ENCODE measurements at regions not wholly inside any gene's neighbourhood (a gene's known extent, or its start where the extent isn't known, plus 50 kb on each side); places are given as distances from the start of the nearest gene placed in this dataset.

GRCh38 chr20:52683761-52684160 is 288.4 kb upstream of the TSHZ2 start:
- no peak overlapping the region for H3K27ac Mint-ChIP-seq
- H3K4me3 ChIP-seq (ENCODE audit: control extremely low read depth in 1 of 5, extremely low read depth in 1 of 5, insufficient read depth in 1 of 5, low read depth in 2 of 5, low read length in 4 of 5) = no peak overlapping the region
- H3K79me2 ChIP-seq (ENCODE audit: control insufficient read depth, insufficient read depth, low read length) = no peaks in the 10 kb centered on the region
- intact Hi-C loops (cut with micrococcal nuclease) = no loop called here
- peaks cover 9% of the 10 kb centered on the region for H3K27me3 Mint-ChIP-seq
- no peak overlapping the region for H3K27ac ChIP-seq (ENCODE audit: low read length in 2 of 2)
- H3K4me3 Mint-ChIP-seq = no peak overlapping the region
- no peaks in the 10 kb centered on the region for H3K4me1 ChIP-seq (ENCODE audit: control insufficient read depth in 2 of 2, insufficient read depth in 2 of 2, low read length in 2 of 2)
- H2AFZ ChIP-seq (ENCODE audit: insufficient read depth, low read depth, low read length, poor library complexity, severe bottlenecking) = no peak overlapping the region
- CTCF ChIA-PET = no interaction called here
- 41% methylated on average over 3 of the region's 5 CpGs for WGBS (ENCODE audit: insufficient coverage)
- TF ChIP-seq EZH2 (IDR thresholded peaks at IDR 0.05; ENCODE audit: borderline replicate concordance, insufficient read depth, low read depth, low read length, poor library complexity, severe bottlenecking) (no peak), CTCF (IDR thresholded peaks at IDR 0.05) (no peak)
- no peaks in the 10 kb centered on the region for H3K4me1 Mint-ChIP-seq
- H4K20me1 ChIP-seq (ENCODE audit: control insufficient read depth, insufficient read depth, low read length, poor library complexity, severe bottlenecking) = no peaks in the 10 kb centered on the region
- H3K4me2 ChIP-seq (replicated peaks; ENCODE audit: low read depth, low read length, poor library complexity, severe bottlenecking) = no peak overlapping the region
- no peaks in the 10 kb centered on the region for H3K27me3 ChIP-seq (replicated peaks in 1 of 4; ENCODE audit: control extremely low read depth in 1 of 4, control insufficient read depth in 3 of 4, insufficient read depth in 4 of 4, low read length in 3 of 4)
- H3K9ac ChIP-seq (ENCODE audit: low read length) = no peak overlapping the region
- H3K36me3 ChIP-seq (replicated peaks in 1 of 2; ENCODE audit: control extremely low read depth in 1 of 2, control insufficient read depth in 1 of 2, extremely low read depth in 1 of 2, insufficient read depth in 2 of 2, low read length in 1 of 2) = no peaks in the 10 kb centered on the region
- ATAC-seq (ENCODE audit: low read depth) = no peak
- no peak for DNase-seq
- POLR2A ChIA-PET = no interaction called here
- H3K9me3 Mint-ChIP-seq (ENCODE audit: insufficient read depth) = peaks cover 2% of the 10 kb centered on the region
- peaks cover 0 to 7% (median 0%) of the 10 kb centered on the region in 3 donors for H3K9me3 ChIP-seq (ENCODE audit: control extremely low read depth in 1 of 3, control insufficient read depth in 2 of 3, insufficient read depth in 1 of 3, low read length in 2 of 3)

GRCh38 chr20:52682237-52682636 is 289.9 kb upstream of the TSHZ2 start:
- no peaks in the 10 kb centered on the region for H4K20me1 ChIP-seq (ENCODE audit: control insufficient read depth, insufficient read depth, low read length, poor library complexity, severe bottlenecking)
- Mint-ChIP-seq H3K4me3 (no peak overlapping the region), H3K4me1 (no peaks in the 10 kb centered on the region), H3K27ac (no peak overlapping the region), H3K27me3 (peaks cover 18% of the 10 kb centered on the region), H3K9me3 (ENCODE audit: insufficient read depth) (peaks cover 2% of the 10 kb centered on the region)
- ATAC-seq (ENCODE audit: low read depth) = no peak
- no peak overlapping the region for H3K4me2 ChIP-seq (replicated peaks; ENCODE audit: low read depth, low read length, poor library complexity, severe bottlenecking)
- no peak for TF ChIP-seq EZH2 (IDR thresholded peaks at IDR 0.05; ENCODE audit: borderline replicate concordance, insufficient read depth, low read depth, low read length, poor library complexity, severe bottlenecking)
- TF ChIP-seq CTCF (IDR thresholded peaks at IDR 0.05) = no peak
- CTCF ChIA-PET = no interaction called here
- no peaks in the 10 kb centered on the region for H3K79me2 ChIP-seq (ENCODE audit: control insufficient read depth, insufficient read depth, low read length)
- H2AFZ ChIP-seq (ENCODE audit: insufficient read depth, low read depth, low read length, poor library complexity, severe bottlenecking) = no peak overlapping the region
- POLR2A ChIA-PET = no interaction called here
- H3K9ac ChIP-seq (ENCODE audit: low read length) = no peak overlapping the region
- H3K9me3 ChIP-seq (ENCODE audit: control extremely low read depth in 1 of 3, control insufficient read depth in 2 of 3, insufficient read depth in 1 of 3, low read length in 2 of 3) = peaks cover 0 to 7% (median 0%) of the 10 kb centered on the region in 3 donors
- H3K4me3 ChIP-seq (ENCODE audit: control extremely low read depth in 1 of 5, extremely low read depth in 1 of 5, insufficient read depth in 1 of 5, low read depth in 2 of 5, low read length in 4 of 5) = no peak overlapping the region
- H3K4me1 ChIP-seq (ENCODE audit: control insufficient read depth in 2 of 2, insufficient read depth in 2 of 2, low read length in 2 of 2) = no peaks in the 10 kb centered on the region
- intact Hi-C loops (cut with micrococcal nuclease) = no loop called here
- no peak overlapping the region for H3K27ac ChIP-seq (ENCODE audit: low read length in 2 of 2)
- WGBS (ENCODE audit: insufficient coverage) = no CpG with 5 or more reads among the region's 1 CpG
- no peaks in the 10 kb centered on the region for H3K36me3 ChIP-seq (replicated peaks in 1 of 2; ENCODE audit: control extremely low read depth in 1 of 2, control insufficient read depth in 1 of 2, extremely low read depth in 1 of 2, insufficient read depth in 2 of 2, low read length in 1 of 2)
- DNase-seq = no peak
- H3K27me3 ChIP-seq (replicated peaks in 1 of 4; ENCODE audit: control extremely low read depth in 1 of 4, control insufficient read depth in 3 of 4, insufficient read depth in 4 of 4, low read length in 3 of 4) = no peaks in the 10 kb centered on the region
